Left colon (tissue), 2 donors: ENCODE measurements at regions not wholly inside any gene's neighbourhood (a gene's known extent, or its start where the extent isn't known, plus 50 kb on each side); places are given as distances from the start of the nearest gene placed in this dataset.

Experiments
- ATAC-seq: fragments of 200-7000 bp; cut with Tn5 transposase; one replicate; pipeline ENCODE4 v1.9.1; 2020; ENCODE audit warnings: mild to moderate bottlenecking, moderate library complexity
- DNase-seq, 2 donors: peaks; one replicate each; pipeline ENCODE4 v3.0.0-alpha.2; 2020
- intact Hi-C, 2 donors: fragments of 100-400 bp; cut with DNase I in 1 of 2; cut with micrococcal nuclease in 1 of 2; formaldehyde crosslinking; loops; one replicate each; pipeline versions ENCODE4 v1.11.2 to v1.14.0; 2022; cut with DNase I, micrococcal nuclease
- donor health status: DM: no; HTN: no; CAD: no.
- donor health status: DM: yes; HTN: yes; CAD: no.

DNA sequence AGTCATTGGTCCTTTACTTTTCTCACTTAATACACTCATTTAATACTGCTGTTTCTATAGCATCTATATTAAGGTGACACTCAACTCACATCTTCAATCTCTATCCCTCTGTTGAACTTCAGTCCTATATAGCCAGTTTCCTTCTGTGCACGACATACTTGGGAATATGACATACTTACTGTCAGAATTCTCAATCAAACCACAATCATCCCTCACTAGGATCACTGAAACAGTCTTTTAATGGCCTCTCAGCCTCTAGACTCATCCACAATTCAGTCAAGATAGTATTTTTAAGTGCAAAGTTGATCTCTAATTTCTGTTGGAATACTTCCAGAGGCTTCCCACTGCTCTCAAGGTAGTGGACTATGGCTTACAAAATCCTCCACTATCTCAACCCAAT, 251.0 kb upstream of the MEF2C start:
- no peak for DNase-seq
- intact Hi-C loops, result no loop called here
- no peak for ATAC-seq

DNA sequence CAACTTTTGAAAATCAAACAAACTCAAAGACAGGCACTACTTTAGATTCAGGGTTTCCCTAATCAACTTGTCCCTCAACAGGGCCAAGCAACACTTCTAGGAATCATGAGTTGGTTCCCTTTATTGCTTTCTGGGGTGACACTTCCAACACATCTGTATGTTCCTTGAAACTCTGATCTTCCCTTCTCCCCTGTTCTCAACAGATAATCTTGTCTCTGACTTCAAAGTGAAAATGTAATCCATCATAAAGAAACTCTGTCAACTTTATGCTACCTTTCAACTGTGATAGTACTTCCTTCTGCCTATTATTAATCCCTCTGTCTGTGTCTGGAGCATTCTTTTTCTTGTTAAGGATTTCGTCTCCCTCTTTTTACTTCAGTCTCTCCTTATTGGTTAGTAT, 250.1 kb upstream of the MEF2C start:
- DNase-seq (no peak), ATAC-seq (no peak)
- intact Hi-C loops, result no loop called here

DNA sequence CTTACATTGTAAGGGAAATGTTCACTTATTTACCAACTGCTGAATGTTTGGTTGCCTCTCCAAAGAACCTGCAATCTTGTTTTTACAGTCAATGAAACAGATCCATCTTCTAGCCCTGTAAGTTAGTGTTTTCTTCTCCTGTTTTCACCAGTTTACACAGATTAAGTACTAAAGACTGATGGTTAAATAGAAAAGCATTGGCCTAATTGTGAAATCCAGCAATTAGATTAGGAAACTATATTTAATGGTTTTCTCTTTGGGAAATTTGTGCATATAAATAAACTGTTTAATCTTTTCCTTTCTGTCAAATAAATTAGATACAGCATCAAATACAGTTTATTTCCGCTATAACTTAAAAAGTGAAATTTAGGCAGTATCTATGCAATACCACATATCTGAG, 247.9 kb upstream of the MEF2C start:
- DNase-seq (no peak), ATAC-seq (no peak)
- intact Hi-C loops, result no loop called here

DNA sequence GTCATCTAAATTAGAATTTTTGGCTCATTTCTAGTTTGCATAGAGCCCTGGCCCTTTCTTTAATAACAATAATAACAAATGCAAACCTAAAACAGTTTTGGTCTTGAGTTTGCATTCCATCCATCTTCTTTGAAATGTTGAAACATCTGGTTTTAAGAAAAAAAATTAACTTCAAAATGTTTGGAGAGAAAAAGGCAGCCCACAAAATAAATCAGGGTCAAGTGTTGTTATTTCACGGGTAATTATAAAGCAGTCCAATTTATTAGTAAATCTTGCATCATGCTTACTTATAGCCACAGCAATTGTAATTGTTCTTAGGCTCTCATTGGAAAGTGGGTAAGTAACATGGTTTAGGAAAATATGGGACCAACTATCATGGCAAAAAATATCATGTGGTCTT, 247.0 kb upstream of the MEF2C start:
- intact Hi-C loops, result no loop called here
- ATAC-seq, result no peak
- no peak for DNase-seq

DNA sequence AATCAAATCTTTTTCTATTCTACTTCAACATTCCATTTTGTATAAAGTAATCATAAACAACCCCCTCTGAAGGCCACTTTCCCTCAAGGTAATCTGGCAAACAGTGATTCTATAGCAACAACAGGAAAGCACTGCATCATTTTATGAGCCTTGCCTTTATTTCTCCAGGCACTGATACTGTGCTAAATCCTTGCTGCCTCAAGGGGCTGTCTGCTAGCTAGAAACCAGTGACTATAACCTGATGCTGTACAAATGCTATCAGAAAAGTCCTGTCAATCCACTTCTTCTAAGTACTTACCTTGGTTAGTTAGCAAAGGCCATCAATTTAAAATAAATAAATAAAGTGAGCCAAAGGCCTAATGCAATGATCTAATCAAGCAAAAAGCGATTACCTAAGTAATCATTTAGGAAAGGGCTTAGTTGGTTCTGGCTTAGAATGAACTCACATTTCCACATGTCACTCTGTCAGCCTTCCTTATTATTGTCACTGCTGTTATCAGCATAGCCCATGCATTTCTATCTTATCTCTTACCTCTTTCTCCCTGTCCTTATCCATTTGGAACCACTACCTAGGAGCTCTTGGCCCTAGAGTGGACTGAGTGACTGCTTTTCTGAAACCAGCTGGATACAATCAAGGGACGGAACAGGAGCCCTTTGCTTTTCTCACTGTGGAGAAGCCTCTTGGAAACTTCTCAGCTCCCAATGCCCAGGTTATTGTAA, 246.1 kb upstream of the MEF2C start:
- ATAC-seq (no peak), DNase-seq (no peak)
- intact Hi-C loops, result no loop called here

DNA sequence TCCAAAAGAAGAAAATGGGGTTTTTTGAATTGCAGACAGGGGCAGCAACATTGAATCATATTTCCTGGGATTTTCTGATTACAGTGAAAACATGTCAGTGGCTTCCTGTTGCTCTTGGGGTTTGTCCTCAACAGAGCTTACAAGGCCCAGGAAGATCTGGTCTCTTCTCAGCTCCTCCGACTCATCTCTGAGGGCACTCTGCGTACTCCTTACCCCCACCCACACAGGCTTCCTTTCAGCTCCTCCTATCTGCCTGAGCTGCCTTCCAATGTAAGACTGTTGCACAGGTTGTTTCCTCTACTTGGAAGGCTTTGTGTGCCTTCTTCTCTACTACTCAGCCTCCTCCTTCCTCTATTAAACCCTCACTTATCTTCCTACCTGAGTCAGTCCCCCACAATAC, 245.1 kb upstream of the MEF2C start:
- intact Hi-C loops, result no loop called here
- DNase-seq (no peak), ATAC-seq (no peak)

DNA sequence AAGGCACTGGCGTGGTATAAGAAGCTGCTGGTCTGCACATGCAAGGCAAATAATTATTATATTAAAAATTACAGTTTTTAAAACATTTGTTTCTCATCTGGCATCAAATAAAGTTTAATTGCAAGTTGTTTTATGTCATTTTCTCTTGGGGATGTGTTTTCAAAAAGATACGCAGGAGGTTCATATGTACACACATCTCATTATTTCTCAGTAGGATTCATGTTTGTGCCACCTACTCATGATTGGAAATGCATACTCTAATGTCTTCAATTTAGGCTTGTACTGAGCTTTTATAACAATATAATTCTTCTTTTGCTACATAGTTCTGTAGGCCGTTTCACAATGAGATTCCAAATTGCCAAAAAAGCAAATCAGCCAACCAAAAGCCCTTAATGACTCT, 244.2 kb upstream of the MEF2C start:
- ATAC-seq (no peak), DNase-seq (no peak)
- intact Hi-C loops, result no loop called here

DNA sequence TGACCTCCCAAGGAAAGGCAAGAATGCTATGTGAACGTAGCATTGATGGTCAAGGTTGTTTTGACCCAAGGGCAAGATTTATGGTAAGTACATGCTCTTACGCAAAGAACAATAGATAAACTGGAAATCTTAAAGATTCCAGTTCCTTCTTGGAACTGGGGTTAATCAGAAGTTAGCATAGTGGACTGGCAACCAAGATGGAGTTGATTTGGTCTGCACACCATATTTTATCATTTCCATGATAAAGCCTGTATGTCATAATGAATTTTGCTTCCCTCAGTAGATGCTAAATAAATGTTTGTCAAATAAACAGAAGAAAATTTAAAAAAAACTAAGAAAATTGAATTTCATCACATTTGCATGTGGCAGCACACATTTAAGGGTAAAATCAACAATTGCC, 242.4 kb upstream of the MEF2C start:
- intact Hi-C loops, result no loop called here
- DNase-seq (no peak), ATAC-seq (no peak)

DNA sequence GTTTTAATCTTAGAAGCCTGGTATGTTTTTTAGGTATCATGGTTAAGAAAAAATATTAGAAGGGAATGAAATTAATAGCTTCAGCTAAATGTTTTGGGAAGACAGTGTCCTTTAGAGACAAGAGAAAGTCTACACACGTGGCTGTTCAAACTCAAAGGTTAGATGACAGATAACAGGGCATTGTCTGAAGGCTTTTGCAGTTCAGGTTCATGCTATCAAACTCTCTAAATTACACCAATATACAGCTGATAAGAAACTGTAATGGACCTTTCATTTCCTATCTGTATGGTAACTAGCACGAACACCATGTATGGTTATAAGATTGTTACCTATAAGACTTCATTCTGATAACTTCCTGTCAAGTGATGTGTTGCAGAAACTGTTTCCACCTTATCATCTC, 240.6 kb upstream of the MEF2C start:
- ATAC-seq, result peak; percentile 99

DNA sequence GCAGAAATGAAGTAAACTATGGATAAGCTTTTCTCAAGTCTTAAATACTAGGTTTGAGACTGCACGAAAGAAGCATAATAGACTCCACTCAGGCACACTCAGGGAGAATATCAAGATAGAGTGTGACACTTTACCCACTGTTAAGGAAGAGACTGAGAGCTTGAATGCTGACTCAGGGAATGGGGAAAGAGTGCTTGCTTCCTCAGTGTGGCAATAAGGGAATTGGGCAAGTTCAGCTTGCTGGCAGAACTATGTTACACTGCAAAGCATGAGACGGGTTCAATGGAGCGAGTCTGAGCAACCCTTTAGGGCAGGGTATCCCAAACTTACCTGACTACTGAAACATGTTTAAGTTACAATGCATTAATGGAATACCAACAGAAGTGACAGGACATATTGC, 237.7 kb upstream of the MEF2C start:
- intact Hi-C loops, result no loop called here
- ATAC-seq (peak; percentile 18), DNase-seq (no peak)

More for the DNA sequence above, 240.6 kb upstream of the MEF2C start:
- no peak for DNase-seq
- intact Hi-C loops, result no loop called here

DNA sequence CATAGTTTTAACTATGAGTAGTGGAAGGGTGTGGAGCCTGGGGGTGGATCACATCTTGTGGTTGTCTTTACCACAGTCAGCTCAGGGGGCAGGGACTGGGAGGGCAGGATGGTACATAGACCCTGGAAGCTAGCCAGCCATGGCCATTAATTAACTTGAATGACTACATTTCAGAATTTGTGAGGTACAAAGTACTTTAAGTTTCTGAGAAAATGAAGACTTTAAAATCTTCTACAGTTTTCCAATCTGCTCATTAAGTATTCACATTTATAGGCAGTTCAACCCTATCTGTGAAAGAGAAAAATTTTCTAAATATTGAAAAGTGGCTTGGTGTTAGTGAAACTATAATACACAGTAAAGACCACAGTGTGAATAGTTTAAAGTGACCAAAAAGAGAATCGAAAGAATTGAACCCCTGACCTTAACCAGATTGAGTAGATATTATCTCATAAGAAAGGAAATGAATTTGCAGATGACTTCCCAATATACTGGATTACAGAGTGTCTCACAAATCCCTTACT, 234.2 kb upstream of the MEF2C start:
- DNase-seq, result peak; percentile 53 to 67
- peak; percentile 100 for ATAC-seq
- intact Hi-C loops, result no loop called here

DNA sequence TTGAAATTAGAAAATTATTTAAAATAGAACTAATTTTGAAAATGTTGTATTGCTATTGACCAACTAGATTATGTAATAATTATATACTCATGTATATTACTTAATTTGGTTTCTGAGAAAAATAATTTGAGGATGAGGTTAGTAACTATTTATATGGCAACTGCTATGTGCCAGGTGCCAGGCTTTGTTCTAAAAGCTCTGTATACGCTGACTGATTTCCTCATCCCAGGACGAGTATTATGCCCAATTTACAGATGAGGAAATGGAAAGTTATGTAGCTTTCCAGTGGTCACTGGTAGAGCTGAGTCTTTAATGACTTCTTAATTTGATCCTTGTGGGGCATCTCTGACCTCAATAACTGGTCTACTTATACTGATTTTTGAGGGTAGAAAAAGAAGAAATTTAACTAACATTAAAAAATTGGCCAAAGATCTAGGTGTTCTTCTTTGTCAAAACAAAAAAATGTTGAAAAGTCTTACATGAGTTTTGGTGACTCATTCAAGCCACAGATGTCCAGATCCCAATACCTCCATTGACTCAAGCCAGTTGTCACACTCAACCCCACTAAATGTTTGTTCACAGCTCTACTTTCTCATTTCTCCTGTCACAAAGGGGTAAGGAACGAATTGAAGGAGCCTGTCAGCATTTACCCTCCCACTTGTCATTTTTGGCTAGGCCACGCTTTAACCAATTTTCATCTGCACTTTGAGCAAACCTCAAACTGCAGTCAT, 228.1 kb upstream of the MEF2C start:
- no peak for DNase-seq
- no peak for ATAC-seq
- intact Hi-C loops, result no loop called here

DNA sequence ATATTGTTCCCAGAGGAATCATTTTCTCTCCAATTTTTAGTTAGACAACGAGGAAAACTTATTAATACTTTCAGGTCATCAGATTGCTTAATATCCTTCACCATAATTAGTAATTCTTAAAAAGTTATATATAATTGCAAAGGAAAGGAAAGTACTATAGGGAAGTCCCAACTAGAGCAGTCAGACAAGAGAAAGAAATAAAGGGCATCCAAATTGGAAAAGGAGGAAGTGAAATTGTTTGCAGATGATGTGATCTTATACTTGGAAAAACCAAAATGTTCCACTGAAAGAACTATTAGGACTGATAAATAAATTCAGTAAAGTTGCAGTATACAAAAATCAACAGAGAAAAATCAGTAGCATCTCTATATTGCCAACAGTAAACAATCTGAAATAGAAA, 223.5 kb upstream of the MEF2C start:
- intact Hi-C loops, result no loop called here
- no peak for DNase-seq
- no peak for ATAC-seq

DNA sequence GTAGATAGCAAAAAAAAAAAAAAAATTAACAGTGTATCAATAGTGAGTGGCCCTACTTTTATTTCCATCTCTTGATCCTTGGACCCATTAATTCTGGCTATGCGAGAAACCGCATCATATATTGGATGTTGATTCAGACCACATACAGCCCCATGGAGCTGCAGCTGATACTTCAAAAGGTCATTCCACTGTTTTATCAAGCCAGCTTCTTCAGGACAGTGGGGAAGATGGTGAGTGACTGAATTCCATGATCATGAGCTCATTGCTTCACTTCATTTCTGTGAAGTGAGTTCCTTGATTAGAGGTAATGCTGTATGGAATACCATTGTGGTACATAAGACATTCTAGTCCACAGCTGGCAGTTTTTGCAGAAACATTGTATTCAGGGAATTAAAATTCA, 222.9 kb upstream of the MEF2C start:
- intact Hi-C loops, result no loop called here

DNA sequence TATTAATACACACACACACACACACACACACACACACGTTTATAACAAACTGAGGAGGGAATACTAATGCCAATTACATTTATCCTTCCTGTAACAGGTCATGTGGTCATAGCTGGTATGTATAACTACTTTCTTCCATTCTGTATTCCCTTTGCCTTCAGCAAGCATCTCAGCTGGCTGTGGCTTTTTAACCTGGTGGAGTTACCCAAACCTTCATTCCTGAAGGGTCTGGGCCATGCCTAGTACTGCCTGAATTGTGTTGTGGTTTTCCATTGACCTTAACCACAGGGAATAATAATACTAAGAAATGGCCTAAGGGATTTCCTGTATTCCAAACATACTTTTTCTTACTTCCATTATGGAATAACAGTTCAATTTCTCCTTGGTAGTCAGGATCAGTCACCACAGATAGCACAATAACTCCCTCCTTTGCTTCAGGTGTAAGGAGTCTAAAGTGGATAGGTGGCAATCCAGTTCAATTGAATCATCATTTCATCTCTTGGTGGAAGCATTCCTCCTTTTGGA, 222.2 kb upstream of the MEF2C start:
- ATAC-seq, result no peak
- intact Hi-C loops, result no loop called here
- no peak for DNase-seq

More for the DNA sequence above, 222.9 kb upstream of the MEF2C start:
- DNase-seq, result no peak
- ATAC-seq, result no peak

DNA sequence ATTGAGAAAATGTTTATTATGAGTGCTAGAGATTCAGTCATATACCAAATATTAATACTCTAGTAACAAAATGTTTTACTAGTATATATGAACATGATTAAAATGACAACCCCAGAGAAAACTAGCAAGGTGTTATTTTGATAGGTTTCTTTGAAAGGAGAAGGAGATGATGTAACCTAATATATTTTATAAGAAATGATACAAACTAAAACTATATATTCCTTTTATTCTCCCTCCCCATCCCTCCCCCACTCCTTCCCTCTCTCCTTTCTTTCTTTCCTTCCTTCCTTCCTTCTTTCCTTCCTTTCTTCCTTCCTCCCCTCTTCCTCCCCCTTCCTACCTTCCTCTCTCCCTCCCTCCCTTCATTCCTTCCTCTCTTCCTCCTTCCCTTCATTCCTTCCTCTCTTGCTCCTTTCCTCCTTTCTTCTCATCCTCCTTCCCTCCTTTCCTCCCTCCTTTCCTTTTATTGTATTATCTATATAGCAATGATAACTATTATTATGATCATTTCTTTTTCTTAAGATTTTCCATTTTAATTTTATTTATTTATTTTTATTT, 215.3 kb upstream of the MEF2C start:
- intact Hi-C loops, result no loop called here
- DNase-seq, result no peak
- no peak for ATAC-seq

DNA sequence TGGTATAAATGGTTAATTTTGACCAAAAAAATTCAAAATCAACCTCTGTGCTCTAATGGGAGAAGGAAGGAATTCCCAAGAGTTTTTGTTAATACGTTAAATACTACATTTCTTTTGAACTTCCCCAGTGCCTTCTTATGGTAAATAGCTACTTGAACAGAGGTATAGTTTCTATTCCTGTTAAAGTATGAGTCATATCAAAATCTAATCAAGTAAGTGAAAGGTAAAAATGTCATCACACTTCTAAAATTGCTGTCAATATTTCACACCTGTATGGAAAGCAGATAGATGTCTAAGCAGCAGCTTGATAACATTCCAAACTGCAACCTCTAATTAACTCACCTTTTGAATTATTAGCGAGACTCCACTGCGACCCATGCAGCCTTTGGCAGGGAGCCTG, 214.1 kb upstream of the MEF2C start:
- ATAC-seq (no peak), DNase-seq (no peak)
- intact Hi-C loops, result no loop called here

DNA sequence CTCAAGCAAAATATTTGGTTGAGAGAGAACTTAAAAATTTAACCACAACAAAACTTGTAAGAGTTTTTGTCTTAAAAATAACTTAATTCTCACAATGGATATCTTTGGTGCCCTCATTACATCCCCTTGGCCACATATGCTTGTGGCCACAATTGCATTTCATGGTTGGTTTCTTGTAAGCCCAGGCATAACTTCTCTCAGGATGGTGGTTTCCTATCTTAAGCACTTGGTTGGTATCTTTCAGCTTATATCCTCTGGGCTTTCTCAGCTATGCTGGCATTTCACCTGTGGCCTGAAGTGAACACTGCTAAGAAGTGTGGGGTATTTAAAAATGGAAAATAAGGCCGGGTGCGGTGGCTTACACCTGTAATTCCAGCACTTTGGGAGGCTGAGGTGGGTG, 212.4 kb upstream of the MEF2C start:
- ATAC-seq (no peak), DNase-seq (no peak)
- intact Hi-C loops, result no loop called here

DNA sequence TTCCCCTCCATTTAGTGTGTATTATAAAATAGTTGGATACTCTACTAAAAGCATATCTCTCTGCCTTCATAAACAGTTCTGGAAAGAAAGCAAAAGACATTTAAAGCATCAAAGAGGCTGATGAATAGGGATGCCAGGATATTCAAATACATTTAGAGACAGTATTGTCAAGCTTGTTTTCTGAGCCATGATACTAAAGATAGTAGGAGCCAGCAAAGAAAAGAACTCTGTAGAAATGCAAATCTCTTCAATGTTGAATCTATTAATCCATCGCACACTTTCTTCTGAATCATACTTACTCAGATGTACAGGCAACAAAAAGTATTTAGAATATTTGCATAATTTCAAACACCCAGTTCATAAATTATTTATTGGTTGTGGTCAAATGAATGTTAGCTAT, 207.1 kb upstream of the MEF2C start:
- intact Hi-C loops, result no loop called here
- DNase-seq, result no peak
- ATAC-seq, result no peak
